H7 (cell line): ENCODE measurements at regions not wholly inside any gene's neighbourhood (a gene's known extent, or its start where the extent isn't known, plus 50 kb on each side); places are given as distances from the start of the nearest gene placed in this dataset.

Experiments used
- DNase-seq: peaks from one replicate; pipeline ENCODE4 v3.0.0; 2012
- H3K27me3 ChIP-seq: 2 replicates; pipeline ENCODE4 v1.6.0; 2011; ENCODE audit warnings: mild to moderate bottlenecking, low read length; ENCODE audit not compliant: control insufficient read depth, insufficient read depth
- H3K36me3 ChIP-seq: replicated peaks from 2 replicates; pipeline ENCODE4 v1.5.1; 2011; ENCODE audit warnings: low read length; ENCODE audit not compliant: control insufficient read depth, insufficient read depth
- H3K4me3 ChIP-seq: 2 replicates; pipeline ENCODE4 v1.5.1; 2011; ENCODE audit warnings: low read depth, mild to moderate bottlenecking, control low read depth, low read length, moderate library complexity; ENCODE audit not compliant: insufficient read depth

DNA sequence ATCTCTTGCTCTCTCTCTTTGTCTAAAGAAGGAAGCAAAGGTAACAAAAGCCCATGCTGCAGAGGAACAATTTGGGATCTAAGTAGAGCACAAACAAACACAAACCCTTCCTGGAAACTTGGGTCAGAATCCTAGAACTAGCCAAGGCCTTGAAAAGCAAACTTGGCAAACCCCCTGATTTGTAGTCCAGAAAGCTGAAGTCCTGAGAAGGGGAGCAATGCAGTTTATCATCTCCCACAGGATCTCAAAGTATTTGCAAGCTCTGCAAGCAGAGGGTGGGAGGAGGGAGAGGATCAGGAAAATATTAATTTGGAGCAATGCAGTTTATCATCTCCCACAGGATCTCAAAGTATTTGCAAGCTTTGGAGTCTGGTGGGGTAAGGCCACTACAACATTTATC, 379.5 kb upstream of the FGF13 start:
- Histone ChIP-seq H3K36me3 (no peaks in the 10 kb centered on the region), H3K27me3 (no peaks in the 10 kb centered on the region), H3K4me3 (no peak overlapping the region)
- no peak for DNase-seq

DNA sequence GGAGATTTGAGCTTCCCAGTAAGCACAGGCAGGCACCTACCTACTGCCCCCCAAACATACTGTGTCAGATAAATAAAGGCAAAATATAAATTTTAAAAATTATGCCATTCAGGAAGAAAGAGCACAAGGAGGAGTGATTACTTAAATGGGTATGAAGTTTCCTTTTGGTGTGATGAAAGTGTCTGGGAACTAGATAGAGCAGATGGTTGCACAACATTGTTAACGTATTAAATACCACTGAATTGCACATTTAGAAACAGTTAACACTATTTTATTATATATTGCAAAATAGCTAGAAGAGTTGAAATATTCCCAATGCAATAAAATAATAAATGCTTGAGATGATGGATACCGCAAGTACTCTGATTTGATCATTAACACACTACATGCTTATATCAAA, 374.7 kb upstream of the FGF13 start:
- Histone ChIP-seq H3K36me3 (no peaks in the 10 kb centered on the region), H3K4me3 (no peak overlapping the region), H3K27me3 (no peaks in the 10 kb centered on the region)
- DNase-seq, result no peak

DNA sequence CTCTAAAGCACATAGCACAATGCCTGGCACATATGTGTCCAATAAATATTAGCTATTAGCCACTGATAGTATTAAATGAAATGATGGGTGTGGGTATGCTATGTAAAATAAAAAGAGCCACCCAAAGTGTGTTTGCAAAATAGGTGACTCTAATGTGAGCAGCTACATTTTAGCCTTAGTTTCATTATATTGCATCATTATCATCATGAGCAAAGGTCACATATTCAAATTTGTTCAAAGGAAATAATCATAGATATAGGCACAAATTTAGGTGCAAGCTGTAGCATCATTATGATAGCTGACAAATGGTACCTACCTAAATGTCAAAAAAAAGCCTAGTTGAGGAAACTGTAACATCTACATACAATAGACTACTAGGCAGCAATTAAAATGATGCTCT, 373.9 kb upstream of the FGF13 start:
- DNase-seq, result no peak
- H3K36me3 ChIP-seq, result no peaks in the 10 kb centered on the region
- no peaks in the 10 kb centered on the region for H3K27me3 ChIP-seq

DNA sequence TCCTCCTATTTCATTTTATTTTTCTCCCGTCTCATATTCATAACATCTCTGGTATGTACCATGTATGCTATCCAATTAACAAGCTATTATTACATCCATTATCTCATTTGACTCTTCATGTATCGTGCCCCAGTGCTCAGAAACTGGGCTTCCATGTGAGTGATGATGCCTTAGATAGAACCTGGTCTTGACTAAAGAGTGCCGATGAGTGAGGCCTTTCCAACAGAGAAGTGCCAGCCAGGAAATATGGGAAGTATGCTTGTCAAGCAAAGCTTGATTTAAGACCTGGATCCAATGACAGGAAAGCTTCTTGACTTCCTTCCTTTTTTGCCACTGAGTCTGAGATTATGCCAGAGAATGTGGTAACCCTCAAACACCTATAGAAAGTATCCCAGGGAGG, 371.7 kb upstream of the FGF13 start:
- Histone ChIP-seq H3K4me3 (no peak overlapping the region), H3K36me3 (no peaks in the 10 kb centered on the region), H3K27me3 (no peaks in the 10 kb centered on the region)
- no peak for DNase-seq

More for the DNA sequence above, 373.9 kb upstream of the FGF13 start:
- no peak overlapping the region for H3K4me3 ChIP-seq

DNA sequence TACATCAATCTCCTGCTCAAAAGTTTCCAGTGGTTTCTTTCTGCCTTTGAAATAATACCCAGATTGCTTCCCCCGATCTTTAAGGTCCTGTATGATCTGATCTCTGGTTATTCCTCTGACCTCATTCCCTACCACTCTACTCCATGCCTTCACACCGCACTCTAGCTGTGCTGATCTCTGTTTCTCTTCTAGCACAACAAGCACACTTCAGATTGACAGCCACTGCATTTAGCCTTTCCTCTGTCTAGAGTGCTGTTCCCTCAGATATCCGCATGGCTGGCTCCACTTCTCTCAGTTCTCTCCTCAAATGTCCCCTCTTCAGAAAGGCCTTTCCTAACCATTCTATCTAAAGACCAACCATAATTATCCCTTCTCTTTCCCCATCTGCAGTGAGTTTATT, 370.4 kb upstream of the FGF13 start:
- Histone ChIP-seq H3K4me3 (no peak overlapping the region), H3K36me3 (no peaks in the 10 kb centered on the region), H3K27me3 (no peaks in the 10 kb centered on the region)
- DNase-seq, result no peak

DNA sequence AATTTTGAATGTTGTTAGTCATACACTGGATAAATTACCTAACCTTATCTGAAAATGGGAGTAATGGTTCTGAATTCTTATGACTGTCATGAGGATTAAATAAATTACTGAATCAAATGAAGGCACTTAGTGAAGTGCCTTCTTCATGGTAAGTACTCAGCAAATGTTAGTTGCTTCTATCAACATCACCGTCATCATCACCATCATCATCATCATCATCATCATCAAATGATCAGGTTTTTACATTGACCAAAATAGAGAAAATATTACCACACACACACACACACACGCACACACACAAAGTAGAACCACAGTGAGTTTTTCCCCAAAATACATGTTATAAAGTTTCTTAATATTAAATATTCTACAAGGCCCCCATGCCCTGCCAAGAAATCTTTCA, 368.3 kb upstream of the FGF13 start:
- H3K4me3 ChIP-seq, result no peak overlapping the region
- H3K27me3 ChIP-seq, result no peaks in the 10 kb centered on the region
- DNase-seq, result no peak
- no peaks in the 10 kb centered on the region for H3K36me3 ChIP-seq

DNA sequence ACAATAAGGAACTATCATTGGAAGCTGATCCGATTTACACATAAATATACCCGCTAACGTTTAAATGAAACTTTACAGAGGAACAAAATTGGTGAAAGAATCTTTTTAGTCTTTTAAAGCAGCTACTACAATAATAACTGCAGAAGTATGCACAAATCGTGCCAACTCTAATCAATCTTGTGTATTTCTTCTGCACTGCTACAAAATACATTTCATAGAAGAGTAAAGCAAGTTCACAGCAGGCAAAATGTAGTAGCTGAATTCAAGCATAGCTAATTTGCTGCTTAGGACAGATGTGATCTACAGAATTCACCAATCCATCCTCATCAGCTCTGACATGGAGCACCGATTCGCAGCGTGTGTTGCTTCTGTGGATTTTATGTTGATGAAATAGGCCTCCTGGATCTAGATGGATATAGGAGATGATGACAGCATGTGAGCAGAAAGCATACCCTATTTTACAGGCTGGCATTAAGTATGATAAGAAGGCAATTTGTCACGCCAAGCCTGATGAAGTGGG, 367.3 kb upstream of the FGF13 start:
- no peak for DNase-seq
- Histone ChIP-seq H3K36me3 (no peaks in the 10 kb centered on the region), H3K4me3 (no peak overlapping the region), H3K27me3 (no peaks in the 10 kb centered on the region)

DNA sequence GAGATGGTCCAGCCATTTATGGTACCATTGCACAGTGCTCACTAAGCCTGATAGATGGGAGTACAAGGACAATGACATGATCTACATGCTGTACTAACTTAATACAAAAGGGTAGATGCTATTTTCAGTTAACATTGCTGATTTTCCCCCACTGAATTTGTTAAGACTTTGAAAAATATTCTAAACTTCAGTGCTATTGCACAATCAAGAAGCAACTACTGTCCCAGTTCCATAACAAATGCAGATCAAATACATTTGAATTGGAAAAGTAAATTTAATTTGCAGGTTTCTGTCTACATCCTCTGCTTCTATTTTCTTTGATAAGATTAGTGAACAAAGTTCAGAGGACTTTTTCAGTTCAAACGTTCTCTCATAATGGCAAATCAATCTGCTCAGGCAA, 366.8 kb upstream of the FGF13 start:
- no peak for DNase-seq
- Histone ChIP-seq H3K27me3 (no peaks in the 10 kb centered on the region), H3K4me3 (no peak overlapping the region), H3K36me3 (no peaks in the 10 kb centered on the region)

DNA sequence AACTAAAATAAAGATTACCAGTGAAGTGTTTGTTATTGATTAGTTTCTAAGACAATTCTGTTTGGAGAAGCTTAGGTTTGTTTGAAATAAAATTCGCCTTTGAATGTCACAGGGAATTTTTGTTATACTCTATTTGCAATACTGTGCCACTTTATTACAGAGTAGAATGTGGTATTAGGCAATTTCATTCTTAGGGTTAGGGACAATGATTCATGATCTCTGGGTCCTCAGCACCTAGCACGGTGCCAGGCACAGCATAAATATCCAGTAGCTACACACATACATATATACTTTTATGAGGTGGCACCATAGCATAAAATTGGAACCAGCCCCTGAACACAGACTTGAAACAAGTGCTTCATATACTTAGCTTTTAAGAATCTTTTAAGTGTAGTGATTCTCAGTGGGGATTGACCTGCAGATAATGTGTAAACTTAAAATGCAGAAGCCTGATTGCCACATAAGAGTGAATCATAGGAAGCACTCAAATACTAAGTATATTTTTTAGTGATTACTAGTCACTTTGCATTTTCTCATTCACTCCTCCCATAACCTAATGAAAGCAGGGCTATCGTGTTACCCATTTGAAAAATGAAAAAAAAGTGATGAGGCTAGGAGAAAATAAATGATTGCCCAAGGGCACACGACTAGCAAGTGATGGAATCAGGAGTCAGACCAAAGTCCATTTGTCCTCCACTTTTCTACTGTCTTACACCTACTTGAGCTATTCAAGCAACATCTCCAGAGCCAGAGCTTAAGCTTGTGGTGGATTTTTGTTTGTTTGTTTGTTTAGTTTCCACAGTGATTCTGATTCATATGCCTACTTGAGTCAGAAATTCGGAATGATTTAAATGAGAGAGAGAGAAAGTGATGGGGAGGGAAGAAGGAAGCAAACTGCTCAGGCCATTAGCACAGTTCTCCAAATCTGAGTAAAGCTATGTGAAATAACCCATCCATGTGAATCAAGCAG, 366.0 kb upstream of the FGF13 start:
- no peak overlapping the region for H3K4me3 ChIP-seq
- DNase-seq, result no peak
- no peaks in the 10 kb centered on the region for H3K27me3 ChIP-seq
- no peaks in the 10 kb centered on the region for H3K36me3 ChIP-seq

DNA sequence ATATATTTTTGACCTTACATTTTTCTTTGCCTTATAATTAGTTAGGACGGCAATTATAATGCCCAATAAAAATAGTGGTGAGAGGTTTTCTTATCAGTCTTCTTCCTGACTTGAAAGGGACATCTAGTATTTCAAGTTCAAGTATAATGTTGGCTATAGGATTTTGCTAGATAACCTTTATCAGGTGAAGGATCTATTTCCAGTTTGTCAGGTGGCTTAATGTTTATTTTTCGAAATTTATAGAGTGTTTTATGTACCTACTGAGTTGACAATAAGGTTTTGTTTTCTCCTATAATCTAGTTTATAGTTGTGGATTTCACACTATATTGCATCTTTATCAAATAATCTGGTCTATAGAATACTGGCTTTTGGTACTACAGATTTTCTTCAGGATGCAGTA, 351.8 kb upstream of the FGF13 start:
- Histone ChIP-seq H3K36me3 (no peaks in the 10 kb centered on the region), H3K27me3 (no peaks in the 10 kb centered on the region), H3K4me3 (no peak overlapping the region)
- no peak for DNase-seq

DNA sequence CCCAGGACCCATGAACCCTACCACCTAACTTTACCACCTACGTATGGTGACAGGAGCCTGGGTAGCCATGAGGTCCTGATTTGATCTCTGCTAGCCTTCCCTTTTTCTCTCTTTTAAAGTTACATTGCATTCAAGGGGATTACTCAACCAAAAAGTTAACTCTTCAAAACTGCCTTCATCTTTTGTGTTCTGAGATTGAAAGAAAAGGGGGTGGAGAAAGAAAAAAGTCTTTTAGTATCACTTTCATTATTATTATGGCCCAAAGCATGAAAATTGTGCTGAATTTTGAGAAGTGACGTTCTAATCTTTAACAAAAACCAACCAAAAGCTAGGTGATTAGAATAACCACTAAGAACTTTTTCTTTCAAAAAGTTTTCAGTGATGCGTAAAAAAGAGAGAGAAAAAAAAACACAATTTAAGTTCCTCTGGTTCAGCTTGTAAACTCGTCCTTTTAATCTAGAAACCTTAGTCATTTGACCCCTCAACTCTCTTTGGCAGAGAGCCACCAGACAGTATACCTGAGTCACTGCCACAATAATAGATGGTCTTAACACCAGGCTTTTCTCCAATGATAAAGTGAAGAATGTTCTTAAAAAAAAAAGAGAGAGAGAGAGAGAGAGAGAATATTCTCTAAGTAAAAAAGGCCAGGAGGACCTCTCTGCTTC, 347.4 kb upstream of the FGF13 start:
- Histone ChIP-seq H3K4me3 (no peak overlapping the region), H3K36me3 (no peaks in the 10 kb centered on the region), H3K27me3 (no peaks in the 10 kb centered on the region)
- DNase-seq, result no peak

DNA sequence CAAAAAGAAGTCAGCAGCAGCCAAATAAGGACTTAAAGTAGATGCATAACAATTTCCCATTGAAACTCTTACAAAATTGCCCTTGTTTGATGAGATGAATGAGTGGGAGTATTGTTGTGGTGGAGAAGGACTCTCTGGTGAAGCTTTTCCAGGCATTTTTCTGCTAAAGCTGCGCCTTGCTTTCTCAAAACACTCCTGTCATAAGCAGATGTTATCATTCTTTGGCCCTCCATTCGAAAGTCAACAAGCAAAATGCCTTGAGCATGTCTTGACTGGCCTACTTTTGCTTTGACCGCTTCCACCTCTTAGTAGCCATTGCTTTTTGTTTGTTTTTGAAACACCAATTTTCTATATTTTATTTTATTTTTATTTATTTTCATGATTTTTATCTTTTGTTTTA, 340.9 kb upstream of the FGF13 start:
- no peak for DNase-seq
- Histone ChIP-seq H3K4me3 (no peak overlapping the region), H3K27me3 (no peaks in the 10 kb centered on the region), H3K36me3 (no peaks in the 10 kb centered on the region)

DNA sequence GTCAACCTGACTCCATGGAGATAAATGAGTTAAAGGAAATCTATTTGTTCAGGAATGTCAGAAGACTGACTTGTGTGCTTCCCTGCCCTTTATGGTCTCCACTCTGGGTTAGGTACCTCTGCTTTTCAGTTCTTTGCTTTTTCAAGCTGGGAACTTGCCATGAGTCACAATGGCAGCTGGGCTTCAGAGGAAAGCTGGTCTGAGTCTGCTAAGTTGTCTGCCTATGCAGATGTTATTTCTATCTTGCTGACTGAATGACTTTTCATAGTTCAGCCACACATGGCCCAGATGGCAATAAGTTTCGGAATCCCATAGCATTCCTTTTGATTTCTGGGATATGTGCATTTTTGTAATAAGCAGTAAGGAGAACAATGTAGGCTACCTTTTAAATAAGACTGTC, 337.9 kb upstream of the FGF13 start:
- DNase-seq, result no peak
- no peak overlapping the region for H3K4me3 ChIP-seq
- no peaks in the 10 kb centered on the region for H3K27me3 ChIP-seq
- no peaks in the 10 kb centered on the region for H3K36me3 ChIP-seq

DNA sequence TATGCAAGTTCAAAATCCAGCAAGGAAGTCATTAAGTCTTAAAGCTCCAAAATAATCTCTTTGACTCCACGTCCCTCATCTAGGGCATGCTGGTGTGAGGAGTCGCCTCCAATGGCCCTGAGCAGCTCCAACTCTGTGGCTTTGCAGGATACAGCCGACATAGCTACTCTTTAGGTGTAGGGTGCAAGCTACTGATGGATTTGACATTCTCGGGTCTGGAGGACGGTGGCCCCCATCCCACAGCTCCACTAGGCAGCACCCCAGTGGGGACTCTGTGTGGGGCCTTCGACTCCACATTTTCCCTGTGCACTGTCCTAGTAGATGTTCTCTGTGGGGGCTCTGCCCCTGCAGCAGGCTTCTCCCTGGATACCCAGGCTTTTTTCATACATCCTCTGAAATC, 333.2 kb upstream of the FGF13 start:
- H3K4me3 ChIP-seq, result no peak overlapping the region
- no peaks in the 10 kb centered on the region for H3K36me3 ChIP-seq
- H3K27me3 ChIP-seq, result no peaks in the 10 kb centered on the region
- DNase-seq, result no peak

DNA sequence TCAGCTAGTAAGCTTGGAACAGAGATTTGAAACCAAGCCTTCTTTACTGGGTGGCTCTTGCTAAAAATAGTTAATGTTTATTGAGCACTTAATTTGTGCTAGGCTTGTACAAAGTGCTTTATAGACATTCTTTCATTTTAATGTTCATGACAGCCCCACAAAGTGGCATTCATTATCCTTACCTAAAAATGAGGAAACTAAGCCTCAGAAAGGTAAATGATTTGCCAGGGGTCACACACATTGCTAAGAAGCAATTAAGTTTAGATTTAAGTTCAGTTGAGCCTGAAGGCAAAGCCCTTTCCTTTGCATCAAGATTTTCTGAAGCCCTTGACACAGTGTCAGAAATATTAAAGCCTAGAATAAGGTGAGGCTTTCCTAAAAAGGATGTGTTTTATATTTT, 327.5 kb upstream of the FGF13 start:
- no peak for DNase-seq
- H3K36me3 ChIP-seq, result no peaks in the 10 kb centered on the region
- H3K27me3 ChIP-seq, result no peaks in the 10 kb centered on the region

More for the DNA sequence above, 327.5 kb upstream of the FGF13 start:
- no peak overlapping the region for H3K4me3 ChIP-seq
